Memory B cell (primary cell): ENCODE measurements at regions not wholly inside any gene's neighbourhood (a gene's known extent, or its start where the extent isn't known, plus 50 kb on each side); places are given as distances from the start of the nearest gene placed in this dataset.
"Not testable (repeated sequence)": the region's sequence is repeated elsewhere in the genome, so short reads cannot be mapped to it uniquely, and the experiment has no call there.

Experiments used
- ATAC-seq: fragments of 150-1000 bp; cut with Tn5 transposase; 2 replicates; pipeline ENCODE4 v1.10.0; 2021; ENCODE audit warnings: low read depth, mild to moderate bottlenecking, moderate library complexity
- DNase-seq, 2 donors: peaks; one replicate each; pipeline ENCODE4 v3.0.0; 2022; ENCODE audit warnings: low spot score in 2 of 2
- H3K27ac Mint-ChIP-seq: one replicate; pipeline ENCODE4 v1.8.0; 2022; ENCODE audit warnings: mild to moderate bottlenecking, moderate library complexity, mixed read lengths
- H3K27me3 Mint-ChIP-seq: one replicate; pipeline ENCODE4 v1.8.0; 2022; ENCODE audit warnings: mixed read lengths
- H3K36me3 Mint-ChIP-seq: one replicate; pipeline ENCODE4 v1.8.0; 2022; ENCODE audit warnings: mild to moderate bottlenecking, mixed read lengths
- H3K4me1 Mint-ChIP-seq: one replicate; pipeline ENCODE4 v1.8.0; 2022; ENCODE audit warnings: mixed read lengths
- H3K4me3 Mint-ChIP-seq: one replicate; pipeline ENCODE4 v1.8.0; 2022; ENCODE audit warnings: mild to moderate bottlenecking, moderate library complexity, mixed read lengths
- H3K9me3 Mint-ChIP-seq: one replicate; pipeline ENCODE4 v1.8.0; 2022; ENCODE audit warnings: mixed read lengths

DNA sequence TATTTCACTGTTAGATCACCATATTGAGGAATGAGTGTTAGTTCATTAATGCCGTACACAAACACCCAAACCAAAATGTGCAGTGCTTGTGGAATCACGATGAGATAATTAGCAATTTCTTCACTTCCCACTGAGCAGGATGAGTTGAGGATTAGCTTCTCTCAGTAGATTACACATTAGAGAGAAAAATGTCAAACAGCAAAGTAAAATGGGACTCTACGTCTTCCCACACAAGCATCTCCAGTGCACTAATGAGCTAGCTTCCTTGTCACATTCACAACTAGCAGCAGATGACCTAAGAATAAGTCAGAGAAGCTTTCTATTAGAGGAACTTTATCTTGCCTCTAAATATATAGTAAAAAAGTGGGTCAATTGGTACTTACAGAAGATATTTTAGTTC lies 926.9 kb downstream of the TSN start:
- H3K36me3 Mint-ChIP-seq, result no peaks in the 10 kb centered on the region
- H3K9me3 Mint-ChIP-seq, result peaks cover under 1% of the 10 kb centered on the region
- H3K27me3 Mint-ChIP-seq, result no peaks in the 10 kb centered on the region
- DNase-seq, result no peak
- H3K27ac Mint-ChIP-seq, result no peak overlapping the region
- H3K4me1 Mint-ChIP-seq, result no peaks in the 10 kb centered on the region
- no peak for ATAC-seq
- H3K4me3 Mint-ChIP-seq, result no peak overlapping the region

DNA sequence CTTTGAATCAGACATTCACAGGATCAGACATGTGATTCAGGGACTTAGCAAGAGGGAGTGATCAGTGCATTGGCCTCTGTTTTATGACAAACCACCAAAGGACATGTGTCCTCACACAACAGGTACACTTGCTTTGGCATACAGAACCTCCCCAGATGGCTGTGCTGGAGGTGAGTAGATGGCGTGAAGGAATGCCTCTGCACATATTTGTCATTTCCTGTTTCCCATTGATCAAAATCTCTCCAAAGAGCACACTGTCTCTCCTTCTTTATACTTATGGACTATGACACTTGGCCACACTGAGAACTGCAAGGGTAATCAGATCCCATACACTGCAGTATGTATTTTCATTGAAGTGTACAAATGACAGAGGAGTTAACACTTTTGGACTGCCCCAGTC lies 927.6 kb downstream of the TSN start:
- Mint-ChIP-seq H3K9me3 (no peaks in the 10 kb centered on the region), H3K27ac (no peak overlapping the region), H3K36me3 (no peaks in the 10 kb centered on the region), H3K4me3 (no peak overlapping the region), H3K27me3 (no peaks in the 10 kb centered on the region), H3K4me1 (no peaks in the 10 kb centered on the region)
- ATAC-seq, result no peak
- no peak for DNase-seq

DNA sequence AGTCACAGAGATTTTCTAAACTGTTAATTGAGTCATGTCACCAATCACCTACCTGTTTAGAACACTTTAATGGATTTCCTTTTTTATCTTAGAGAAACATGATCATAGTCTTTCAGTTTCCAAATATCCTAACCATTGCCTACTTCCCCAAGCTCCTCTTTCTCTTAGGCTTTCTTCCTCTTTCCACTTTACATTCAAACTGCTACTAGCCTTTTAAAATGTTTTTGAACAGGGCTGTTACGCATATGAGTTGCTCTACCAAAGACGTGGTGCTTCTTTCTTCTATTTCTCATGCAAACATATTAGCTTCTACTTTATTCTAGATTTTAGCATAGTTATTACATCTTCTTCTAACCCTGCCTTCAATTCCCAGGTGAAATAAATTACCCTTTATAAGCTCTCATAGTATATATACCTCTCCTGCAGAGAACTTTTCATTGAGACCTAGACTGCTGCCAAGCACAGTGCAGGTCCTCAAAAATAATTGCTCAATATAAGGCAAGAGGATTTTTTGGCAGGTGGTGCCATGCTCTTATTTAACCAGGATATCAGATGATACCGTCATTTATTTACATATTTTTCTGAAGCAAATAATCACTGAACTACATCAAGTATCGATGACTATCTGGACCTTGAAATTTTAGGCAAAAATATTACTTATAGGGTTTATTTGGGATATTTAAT lies 937.1 kb downstream of the TSN start:
- Mint-ChIP-seq H3K9me3 (peaks cover 7% of the 10 kb centered on the region), H3K4me1 (no peaks in the 10 kb centered on the region), H3K36me3 (no peaks in the 10 kb centered on the region), H3K4me3 (no peak overlapping the region), H3K27ac (no peak overlapping the region), H3K27me3 (no peaks in the 10 kb centered on the region)
- ATAC-seq (no peak), DNase-seq (no peak)

DNA sequence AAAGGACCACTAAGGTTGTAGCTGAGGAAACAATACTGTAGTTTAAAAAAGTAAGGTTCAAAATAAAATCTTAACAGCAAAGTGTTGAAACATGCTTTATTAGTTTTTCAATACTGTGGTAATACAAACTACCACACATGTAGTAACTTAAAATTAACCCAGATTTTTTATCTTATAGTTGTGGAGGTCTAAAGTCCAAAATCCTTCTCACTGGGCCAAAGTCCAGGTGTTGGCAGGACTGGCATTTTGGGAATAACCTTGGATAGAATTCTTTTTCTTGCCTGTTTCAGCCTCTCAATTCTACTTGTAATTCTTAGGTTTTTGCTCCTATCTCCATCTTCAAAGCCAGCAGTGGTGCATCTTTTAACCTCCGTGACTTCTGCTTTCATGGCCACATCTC lies 942.0 kb downstream of the TSN start:
- Mint-ChIP-seq H3K9me3 (peaks cover 3% of the 10 kb centered on the region), H3K27ac (no peak overlapping the region), H3K4me1 (no peaks in the 10 kb centered on the region), H3K36me3 (no peaks in the 10 kb centered on the region), H3K27me3 (no peaks in the 10 kb centered on the region), H3K4me3 (no peak overlapping the region)
- ATAC-seq (no peak), DNase-seq (no peak)

DNA sequence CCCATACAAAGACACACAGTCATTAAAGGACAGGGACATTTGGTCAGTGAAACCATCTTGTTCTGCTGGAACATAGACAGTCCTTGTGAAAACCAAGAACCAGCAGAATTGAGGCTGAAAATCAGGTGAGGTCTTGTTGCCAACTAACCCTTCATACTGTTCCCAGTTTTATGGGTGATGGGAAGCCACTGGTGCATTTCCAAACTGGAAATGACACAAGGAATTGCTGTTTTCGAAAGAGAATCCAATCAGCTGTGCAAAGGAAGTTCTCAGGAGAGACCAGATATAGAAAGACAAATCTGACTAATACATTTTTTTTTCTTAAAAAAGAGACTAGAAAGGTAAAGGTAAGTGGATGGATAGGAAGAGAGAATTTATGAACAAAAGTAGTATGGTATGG lies 948.2 kb downstream of the TSN start:
- ATAC-seq, result no peak
- no peak for DNase-seq
- H3K4me1 Mint-ChIP-seq, result no peaks in the 10 kb centered on the region
- H3K4me3 Mint-ChIP-seq, result no peak overlapping the region
- H3K9me3 Mint-ChIP-seq, result no peaks in the 10 kb centered on the region
- no peaks in the 10 kb centered on the region for H3K36me3 Mint-ChIP-seq
- no peaks in the 10 kb centered on the region for H3K27me3 Mint-ChIP-seq
- H3K27ac Mint-ChIP-seq, result no peak overlapping the region

DNA sequence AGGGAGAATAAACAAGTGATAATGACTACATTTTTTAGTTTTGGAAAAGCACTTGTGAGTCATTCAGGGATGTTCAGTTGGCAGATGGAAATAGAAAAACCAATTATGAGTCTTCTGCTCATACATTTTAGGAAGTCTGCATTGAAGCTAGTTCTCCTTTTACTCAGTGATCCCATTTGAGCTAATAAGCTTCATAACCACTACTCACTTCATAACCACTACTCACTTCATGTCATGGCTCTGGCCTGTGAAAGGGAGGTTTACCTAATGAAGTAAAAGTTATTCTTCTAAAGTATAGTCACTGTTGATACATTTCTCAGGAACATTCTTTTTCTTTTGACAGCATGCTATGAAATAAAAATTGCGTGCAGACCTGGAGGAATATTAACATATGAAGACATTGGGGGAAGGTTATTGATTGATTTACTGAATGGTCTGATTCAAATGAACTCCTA lies 948.7 kb downstream of the TSN start:
- no peak for DNase-seq
- no peaks in the 10 kb centered on the region for H3K9me3 Mint-ChIP-seq

DNA sequence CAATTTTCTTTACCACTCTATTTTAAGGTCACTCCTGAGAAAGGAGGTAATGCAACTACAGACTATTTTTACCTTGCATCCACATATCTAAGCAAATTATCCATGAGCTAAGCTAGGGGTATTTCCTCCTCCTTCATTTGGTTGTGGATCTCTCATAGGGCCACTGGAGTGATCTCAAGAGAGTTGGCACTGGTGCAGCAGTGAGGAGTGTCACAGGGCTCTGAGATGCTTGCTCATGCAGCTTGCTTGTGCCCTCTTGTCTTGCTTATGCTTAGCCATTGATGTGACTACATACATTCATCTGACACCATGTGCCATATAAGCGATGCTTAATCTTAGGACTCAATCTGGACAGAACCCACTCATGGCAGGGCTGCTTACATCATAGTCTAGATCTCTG lies 950.3 kb downstream of the TSN start:
- Mint-ChIP-seq H3K4me3 (no peak overlapping the region), H3K36me3 (no peaks in the 10 kb centered on the region), H3K27me3 (no peaks in the 10 kb centered on the region), H3K4me1 (no peaks in the 10 kb centered on the region), H3K9me3 (peaks cover 1% of the 10 kb centered on the region), H3K27ac (no peak overlapping the region)
- ATAC-seq (no peak), DNase-seq (no peak)

More for the DNA sequence above, 948.7 kb downstream of the TSN start:
- H3K36me3 Mint-ChIP-seq, result no peaks in the 10 kb centered on the region
- no peak overlapping the region for H3K4me3 Mint-ChIP-seq
- no peaks in the 10 kb centered on the region for H3K27me3 Mint-ChIP-seq
- no peak for ATAC-seq
- H3K27ac Mint-ChIP-seq, result no peak overlapping the region
- no peaks in the 10 kb centered on the region for H3K4me1 Mint-ChIP-seq

DNA sequence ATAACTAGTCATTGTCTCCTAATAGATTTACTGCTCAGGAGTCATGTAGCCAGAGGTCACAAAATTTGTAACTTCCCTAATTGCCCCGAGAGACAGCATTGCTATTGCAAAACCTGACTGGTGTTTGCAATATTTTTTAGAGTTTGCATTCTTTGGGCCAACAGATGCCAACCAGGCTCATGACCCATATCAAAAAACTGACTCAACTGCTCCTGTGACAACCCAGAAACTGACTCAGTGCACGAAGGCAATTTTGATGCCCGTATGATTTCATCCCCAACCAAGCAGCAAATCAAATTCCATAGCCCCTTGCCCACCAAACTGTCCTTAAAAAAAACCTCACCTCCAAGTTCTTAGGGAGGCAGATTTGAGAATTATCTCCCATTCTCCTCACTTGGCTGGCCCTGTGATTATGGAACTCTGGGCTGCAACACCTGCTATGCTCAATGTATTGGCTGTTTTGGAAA lies 951.3 kb downstream of the TSN start:
- DNase-seq, result no peak
- Mint-ChIP-seq H3K36me3 (no peaks in the 10 kb centered on the region), H3K27me3 (no peaks in the 10 kb centered on the region), H3K27ac (no peak overlapping the region), H3K9me3 (peaks cover 1% of the 10 kb centered on the region), H3K4me3 (no peak overlapping the region), H3K4me1 (no peaks in the 10 kb centered on the region)
- no peak for ATAC-seq

DNA sequence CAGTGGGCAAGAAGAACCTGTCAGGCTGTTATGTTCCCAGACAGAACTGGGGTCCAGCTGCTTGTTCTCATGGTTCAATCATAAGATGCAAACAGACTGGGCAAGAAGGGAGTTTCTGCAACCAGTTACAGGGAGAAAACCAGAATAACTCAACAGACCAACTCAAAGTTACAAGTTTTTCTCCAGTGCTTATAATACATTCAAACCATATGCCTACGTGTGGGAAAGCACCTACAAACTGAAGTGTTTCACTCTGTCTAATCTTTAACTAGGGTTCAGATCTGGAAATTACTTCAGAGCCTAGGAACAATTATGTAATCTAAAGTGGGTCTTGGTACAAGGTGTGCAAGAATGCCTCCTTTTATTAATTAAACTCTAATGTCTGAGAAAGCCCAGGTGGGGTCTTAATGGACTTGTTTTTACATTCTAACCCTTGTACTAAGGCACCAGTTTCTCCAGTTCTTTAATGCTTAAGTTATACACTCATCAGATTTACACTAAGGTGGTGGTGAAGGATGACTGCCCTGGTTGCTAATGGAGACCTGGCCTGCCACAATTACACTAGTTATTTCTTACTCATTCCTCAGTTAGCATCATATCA lies 951.9 kb downstream of the TSN start:
- H3K27me3 Mint-ChIP-seq, result no peaks in the 10 kb centered on the region
- H3K27ac Mint-ChIP-seq, result no peak overlapping the region
- ATAC-seq, result no peak
- no peaks in the 10 kb centered on the region for H3K36me3 Mint-ChIP-seq
- no peak for DNase-seq
- H3K4me3 Mint-ChIP-seq, result no peak overlapping the region
- H3K9me3 Mint-ChIP-seq, result peaks cover 1% of the 10 kb centered on the region
- H3K4me1 Mint-ChIP-seq, result no peaks in the 10 kb centered on the region

DNA sequence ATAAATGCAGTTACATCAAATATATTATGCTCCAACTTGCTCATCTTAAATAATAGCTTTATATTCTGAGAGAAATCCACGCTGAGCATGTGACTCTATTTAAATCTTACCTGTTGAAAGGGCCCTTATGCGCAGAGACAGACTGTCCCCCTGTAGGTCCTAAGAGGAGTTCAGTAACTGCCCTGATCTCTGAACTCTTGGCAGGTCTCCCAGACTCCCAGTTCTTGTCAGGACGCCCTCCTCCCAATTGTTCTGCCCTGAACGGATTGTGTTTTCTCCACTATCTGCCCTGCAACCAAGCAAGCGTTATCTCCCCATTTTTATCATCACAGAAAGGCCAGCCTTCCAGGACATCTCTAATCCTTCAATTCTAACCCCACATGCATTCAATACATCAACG lies 954.6 kb downstream of the TSN start:
- ATAC-seq (no peak), DNase-seq (no peak)
- H3K27me3 Mint-ChIP-seq, result no peaks in the 10 kb centered on the region
- H3K36me3 Mint-ChIP-seq, result no peaks in the 10 kb centered on the region
- no peak overlapping the region for H3K4me3 Mint-ChIP-seq
- no peak overlapping the region for H3K27ac Mint-ChIP-seq
- no peaks in the 10 kb centered on the region for H3K4me1 Mint-ChIP-seq
- H3K9me3 Mint-ChIP-seq, result peaks cover 10% of the 10 kb centered on the region

DNA sequence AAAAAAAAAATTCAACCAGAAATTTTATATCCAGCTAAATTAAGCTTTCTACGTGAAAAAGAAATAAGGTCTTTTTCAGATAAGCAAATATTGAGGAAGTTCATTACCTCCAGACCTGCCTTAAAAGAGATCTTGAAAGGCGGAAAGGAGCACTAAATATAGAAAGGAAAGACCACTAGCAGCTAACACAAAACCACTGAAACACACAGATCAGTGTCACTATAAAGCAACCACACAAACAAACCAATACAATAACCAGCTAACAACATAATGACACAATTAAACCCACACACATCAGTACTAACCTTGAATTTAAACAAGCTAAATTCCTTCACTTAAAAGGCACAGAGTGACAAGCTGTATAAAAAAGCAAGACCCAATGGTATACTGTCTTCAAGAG lies 958.3 kb downstream of the TSN start:
- Mint-ChIP-seq H3K4me3 (no peak overlapping the region), H3K27me3 (no peaks in the 10 kb centered on the region)

DNA sequence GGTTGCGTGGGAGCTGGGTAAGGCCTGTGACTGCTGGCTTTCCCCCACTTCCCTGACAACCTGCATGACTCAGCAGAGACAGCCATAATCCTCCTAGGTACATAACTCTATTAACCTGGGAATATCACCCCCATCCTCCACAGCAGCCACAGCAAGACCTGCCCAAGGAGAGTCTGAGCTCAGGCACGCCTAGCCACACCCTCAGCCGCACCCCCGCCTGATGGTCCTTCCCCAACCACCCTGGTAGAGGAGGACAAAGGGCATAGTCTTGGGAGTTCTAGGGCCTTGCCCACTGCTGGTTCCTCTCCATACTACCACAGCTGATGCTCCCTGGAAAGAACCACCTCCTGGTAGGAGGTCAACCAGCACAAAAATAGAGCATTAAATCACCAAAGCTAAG lies 965.4 kb downstream of the TSN start:
- not testable (repeated sequence) for H3K4me1 Mint-ChIP-seq, ATAC-seq, DNase-seq, H3K4me3 Mint-ChIP-seq, H3K36me3 Mint-ChIP-seq, H3K9me3 Mint-ChIP-seq, H3K27ac Mint-ChIP-seq, H3K27me3 Mint-ChIP-seq

More for the DNA sequence above, 958.3 kb downstream of the TSN start:
- H3K27ac Mint-ChIP-seq, result no peak overlapping the region
- H3K9me3 Mint-ChIP-seq, result peaks cover 10% of the 10 kb centered on the region
- H3K4me1 Mint-ChIP-seq, result no peaks in the 10 kb centered on the region
- DNase-seq (no peak), ATAC-seq (no peak)
- H3K36me3 Mint-ChIP-seq, result no peaks in the 10 kb centered on the region

DNA sequence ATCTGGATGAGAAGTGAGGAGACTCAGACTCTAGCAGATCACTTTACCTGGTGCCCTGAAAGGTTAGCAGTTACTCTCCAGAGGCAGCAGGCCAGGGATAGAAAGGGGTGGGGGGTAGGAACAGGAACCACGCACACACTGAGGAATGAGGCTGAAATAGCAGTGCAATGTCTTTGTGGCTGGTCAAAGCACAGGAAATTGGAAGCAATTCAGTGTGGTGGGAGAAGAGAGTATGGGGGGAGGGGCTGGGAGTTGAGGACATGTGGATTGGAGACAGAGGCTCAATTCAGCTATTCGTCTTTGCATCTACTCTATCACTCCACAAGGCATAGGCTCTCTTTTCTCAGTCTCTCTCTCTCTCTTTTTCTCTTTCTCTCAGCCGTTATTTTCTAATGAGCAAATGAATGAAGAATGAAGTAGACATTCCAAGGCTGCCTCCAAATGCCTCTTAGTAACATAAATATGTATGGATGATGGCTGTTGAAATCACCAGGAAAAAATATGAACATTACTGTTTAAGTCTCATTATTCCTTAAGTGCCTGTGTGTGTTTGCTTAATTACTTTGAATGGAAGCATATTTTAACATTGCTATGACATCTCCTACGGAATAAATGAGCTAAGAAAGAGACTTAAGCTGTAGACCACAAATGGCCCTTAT lies 979.4 kb downstream of the TSN start:
- no peaks in the 10 kb centered on the region for H3K27me3 Mint-ChIP-seq
- H3K4me1 Mint-ChIP-seq, result no peaks in the 10 kb centered on the region
- DNase-seq, result no peak
- H3K9me3 Mint-ChIP-seq, result peaks cover 3% of the 10 kb centered on the region
- no peaks in the 10 kb centered on the region for H3K36me3 Mint-ChIP-seq
- H3K27ac Mint-ChIP-seq, result no peak overlapping the region
- no peak for ATAC-seq
- H3K4me3 Mint-ChIP-seq, result no peak overlapping the region

DNA sequence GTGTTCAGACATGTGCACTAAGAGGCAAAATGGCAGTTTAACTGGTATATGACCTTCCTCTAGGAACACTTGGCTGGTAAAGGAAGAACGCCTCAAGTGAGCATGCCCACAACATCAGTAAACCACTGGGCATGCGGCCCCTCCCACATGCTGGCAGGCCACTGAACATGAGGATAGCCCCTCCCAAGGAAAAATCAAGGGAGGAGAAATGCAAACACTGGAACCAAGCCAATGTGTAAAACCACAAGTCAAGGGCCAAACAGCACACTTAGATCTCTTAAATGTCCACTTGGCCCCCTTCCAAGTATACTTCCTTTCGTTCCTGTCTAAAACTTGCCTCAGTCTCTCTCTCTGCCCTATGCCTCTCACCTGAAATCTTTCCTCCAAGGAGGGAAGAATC lies 980.8 kb downstream of the TSN start:
- Mint-ChIP-seq H3K9me3 (peaks cover 2% of the 10 kb centered on the region), H3K27me3 (no peaks in the 10 kb centered on the region), H3K4me1 (no peaks in the 10 kb centered on the region), H3K27ac (no peak overlapping the region), H3K36me3 (no peaks in the 10 kb centered on the region), H3K4me3 (no peak overlapping the region)
- no peak for ATAC-seq
- no peak for DNase-seq
